H9 (cell line): ENCODE measurements at regions not wholly inside any gene's neighbourhood (a gene's known extent, or its start where the extent isn't known, plus 50 kb on each side); places are given as distances from the start of the nearest gene placed in this dataset.

Experiments
- DNase-seq: peaks from one replicate; pipeline ENCODE4 v3.0.0-alpha.2; 2017
- H2AFZ ChIP-seq: one replicate; pipeline ENCODE4 v1.6.1; 2013; ENCODE audit warnings: mild to moderate bottlenecking, low read length, control low read depth, moderate library complexity
- H2AK5ac ChIP-seq: 2 replicates; pipeline ENCODE4 v1.6.1; 2013; ENCODE audit warnings: low read length, control low read depth, mixed read lengths; ENCODE audit not compliant: insufficient read length
- H2BK120ac ChIP-seq: one replicate; pipeline ENCODE4 v1.6.1; 2013; ENCODE audit warnings: low read depth, mild to moderate bottlenecking, low read length, control low read depth, inconsistent platforms; ENCODE audit not compliant: poor library complexity, severe bottlenecking
- H2BK12ac ChIP-seq: 2 replicates; pipeline ENCODE4 v1.6.1; 2013; ENCODE audit warnings: low read length, control low read depth, mixed read lengths, low read depth; ENCODE audit not compliant: insufficient read length
- H2BK15ac ChIP-seq: 2 replicates; pipeline ENCODE4 v1.6.1; 2013; ENCODE audit warnings: low read depth, low read length, control low read depth
- H2BK20ac ChIP-seq: one replicate; pipeline ENCODE4 v1.6.1; 2013; ENCODE audit warnings: low read depth, mild to moderate bottlenecking, low read length, control low read depth, inconsistent platforms; ENCODE audit not compliant: poor library complexity, severe bottlenecking
- H2BK5ac ChIP-seq: 2 replicates; pipeline ENCODE4 v1.6.1; 2013; ENCODE audit warnings: low read length, control low read depth, mixed read lengths; ENCODE audit not compliant: insufficient read length
- H3K14ac ChIP-seq: 2 replicates; pipeline ENCODE4 v1.6.1; 2013; ENCODE audit warnings: low read length, control low read depth; ENCODE audit not compliant: insufficient read depth
- H3K18ac ChIP-seq: 2 replicates; pipeline ENCODE4 v1.6.1; 2013; ENCODE audit warnings: low read depth, mild to moderate bottlenecking, mixed read lengths, low read length, control low read depth; ENCODE audit not compliant: insufficient read length
- H3K23ac ChIP-seq: 2 replicates; pipeline ENCODE4 v1.6.1; 2013; ENCODE audit warnings: low read length, control low read depth, mixed read lengths, low read depth; ENCODE audit not compliant: insufficient read length
- H3K23me2 ChIP-seq: 2 replicates; pipeline ENCODE4 v1.6.1; 2013; ENCODE audit warnings: low read depth, mild to moderate bottlenecking, mixed read lengths, low read length, control low read depth; ENCODE audit not compliant: insufficient read length, poor library complexity, severe bottlenecking
- H3K27ac ChIP-seq: 2 replicates; pipeline ENCODE4 v1.5.1; 2013; ENCODE audit warnings: low read length, control low read depth, mixed read lengths, low read depth; ENCODE audit not compliant: insufficient read length
- H3K27me3 ChIP-seq: 2 replicates; pipeline ENCODE4 v1.6.1; 2013; ENCODE audit warnings: low read length, control low read depth, inconsistent platforms; ENCODE audit not compliant: insufficient read depth
- H3K4ac ChIP-seq: 2 replicates; pipeline ENCODE4 v1.6.1; 2013; ENCODE audit warnings: low read depth, mild to moderate bottlenecking, control low read depth, inconsistent platforms, low read length, moderate library complexity
- H3K4me1 ChIP-seq: 2 replicates; pipeline ENCODE4 v1.6.1; 2013; ENCODE audit warnings: low read length, control low read depth, inconsistent platforms; ENCODE audit not compliant: insufficient read depth
- H3K4me2 ChIP-seq: 2 replicates; pipeline ENCODE4 v1.6.1; 2013; ENCODE audit warnings: low read length, control low read depth, mixed read lengths; ENCODE audit not compliant: insufficient read length, insufficient read depth
- H3K56ac ChIP-seq: 2 replicates; pipeline ENCODE4 v1.6.1; 2013; ENCODE audit warnings: low read depth, mild to moderate bottlenecking, mixed read lengths, low read length, control low read depth; ENCODE audit not compliant: insufficient read length
- H3K79me1 ChIP-seq: 2 replicates; pipeline ENCODE4 v1.6.1; 2013; ENCODE audit warnings: low read depth, mild to moderate bottlenecking, moderate library complexity, low read length, control low read depth, inconsistent platforms; ENCODE audit not compliant: insufficient read depth, poor library complexity, severe bottlenecking
- H3K79me2 ChIP-seq: 2 replicates; pipeline ENCODE4 v1.6.1; 2013; ENCODE audit warnings: low read length, control low read depth, inconsistent platforms; ENCODE audit not compliant: insufficient read depth
- H3K9ac ChIP-seq: 2 replicates; pipeline ENCODE4 v1.6.1; 2013; ENCODE audit warnings: low read length, control low read depth, mixed read lengths; ENCODE audit not compliant: insufficient read length; ENCODE audit errors: extremely low read depth
- H3K9me3 ChIP-seq: one replicate; pipeline ENCODE4 v1.6.1; 2013; ENCODE audit warnings: low read depth, low read length, inconsistent platforms; ENCODE audit not compliant: control insufficient read depth
- H3T11ph ChIP-seq: one replicate; pipeline ENCODE4 v1.6.1; 2013; ENCODE audit warnings: mild to moderate bottlenecking, low read length, control low read depth, inconsistent platforms
- H4K20me1 ChIP-seq: one replicate; pipeline ENCODE4 v1.6.1; 2013; ENCODE audit not compliant: control insufficient read depth, insufficient read length, insufficient read depth
- H4K5ac ChIP-seq: 2 replicates; pipeline ENCODE4 v1.6.1; 2013; ENCODE audit warnings: low read depth, mild to moderate bottlenecking, mixed read lengths, low read length, control low read depth; ENCODE audit not compliant: insufficient read length
- H4K8ac ChIP-seq: replicated peaks from 2 replicates; pipeline ENCODE4 v1.6.1; 2013; ENCODE audit warnings: low read length, control low read depth, mixed read lengths, low read depth; ENCODE audit not compliant: insufficient read length
- H4K91ac ChIP-seq: 2 replicates; pipeline ENCODE4 v1.6.1; 2013; ENCODE audit warnings: low read depth, mild to moderate bottlenecking, moderate library complexity, mixed read lengths, low read length, control low read depth; ENCODE audit not compliant: insufficient read length
- H3K27ac Mint-ChIP-seq, 3 experiments: 2 replicates in 2 of 3; 3 replicates in 1 of 3; pipeline ENCODE4 v1.8.0; 2020 to 2021; ENCODE audit warnings: mixed read lengths in 3 of 3, mild to moderate bottlenecking in 1 of 3, moderate library complexity in 1 of 3
- H3K27me3 Mint-ChIP-seq: 2 replicates; pipeline ENCODE4 v1.8.0; 2021; ENCODE audit warnings: low read depth, mild to moderate bottlenecking, moderate library complexity, mixed read lengths
- H3K36me3 Mint-ChIP-seq, 3 experiments: 2 replicates in 2 of 3; 3 replicates in 1 of 3; pipeline ENCODE4 v1.8.0; 2020 to 2021; ENCODE audit warnings: low read depth in 3 of 3, mixed read lengths in 3 of 3; ENCODE audit not compliant: insufficient read depth in 1 of 3
- H3K4me1 Mint-ChIP-seq, 2 experiments: 2 replicates each; pipeline ENCODE4 v1.8.0; 2020; ENCODE audit warnings: mixed read lengths in 2 of 2
- H3K4me3 Mint-ChIP-seq, 2 experiments: 2 replicates in 1 of 2; 3 replicates in 1 of 2; pipeline ENCODE4 v1.8.0; 2020 to 2021; ENCODE audit warnings: mild to moderate bottlenecking in 2 of 2, mixed read lengths in 2 of 2, moderate library complexity in 1 of 2
- H3K9me3 Mint-ChIP-seq, 2 experiments: 2 replicates in 1 of 2; 3 replicates in 1 of 2; pipeline ENCODE4 v1.8.0; 2020; ENCODE audit warnings: mild to moderate bottlenecking in 2 of 2, mixed read lengths in 2 of 2, moderate library complexity in 1 of 2
- WGBS: extraction: QIAGEN DNeasy Blood & Tissue Kit; methylation state at CpG from one replicate; pipeline ENCODE4 v1.1.7; 2013; ENCODE audit warnings: missing lambda C conversion rate, low lambda C conversion rate, mixed read lengths; ENCODE audit not compliant: insufficient read length; ENCODE audit errors: extremely low coverage; 5-methylcytosine and 5-hydroxymethylcytosine counted together
- TF ChIP-seq, protein P1 (sequence below): fragments of 200-600 bp; sonication (generic); conservative IDR thresholded peaks from 3 replicates; pipeline ENCODE4 v1.8.0; 2021; ENCODE audit warnings: antibody characterized with exemption, mild to moderate bottlenecking

DNA sequence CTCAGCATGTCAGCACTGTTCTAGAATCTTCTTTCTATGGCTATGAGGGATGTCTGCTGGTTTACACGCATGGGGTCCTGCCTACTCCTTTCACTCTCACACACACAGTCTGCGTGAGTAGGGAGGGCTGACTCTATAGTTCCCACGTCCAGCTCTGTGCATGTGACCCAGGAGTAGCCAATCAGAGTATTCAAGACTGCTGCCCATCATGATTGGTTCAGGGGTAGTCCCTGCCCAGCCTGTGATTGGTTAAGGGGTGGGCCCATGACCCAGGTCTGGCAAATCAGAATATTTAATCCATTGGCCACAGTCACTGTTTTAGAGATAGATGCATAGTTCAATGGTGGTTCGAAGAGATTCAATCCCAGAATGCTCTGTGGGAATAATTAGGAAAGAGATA, 151.3 kb upstream of the IRX3 start:
- H3K23ac ChIP-seq, result no peak overlapping the region
- H2BK20ac ChIP-seq, result no peak overlapping the region
- H3K9me3 Mint-ChIP-seq, result peaks cover 0 to 4% of the 10 kb centered on the region in 2 experiments; a peak in 2 of 5 replicates
- no peak overlapping the region for H3K4ac ChIP-seq
- H2BK12ac ChIP-seq, result no peak overlapping the region
- H3K14ac ChIP-seq, result no peak overlapping the region
- no peak overlapping the region for H2BK15ac ChIP-seq
- H2BK120ac ChIP-seq, result no peak overlapping the region
- no peak overlapping the region for H2AK5ac ChIP-seq
- no peak overlapping the region for H3K27ac ChIP-seq
- H3K27me3 Mint-ChIP-seq, result peaks cover 58% of the 10 kb centered on the region
- no peak overlapping the region for H3K9ac ChIP-seq
- H3K9me3 ChIP-seq, result no peaks in the 10 kb centered on the region
- H2BK5ac ChIP-seq, result no peak overlapping the region
- H3T11ph ChIP-seq, result no peak overlapping the region
- H3K27me3 ChIP-seq, result no peaks in the 10 kb centered on the region
- H3K23me2 ChIP-seq, result no peaks in the 10 kb centered on the region
- H3K4me1 Mint-ChIP-seq, result no peaks in the 10 kb centered on the region
- no peak overlapping the region for H4K8ac ChIP-seq
- H3K79me2 ChIP-seq, result no peaks in the 10 kb centered on the region
- TF ChIP-seq, protein P1, sequence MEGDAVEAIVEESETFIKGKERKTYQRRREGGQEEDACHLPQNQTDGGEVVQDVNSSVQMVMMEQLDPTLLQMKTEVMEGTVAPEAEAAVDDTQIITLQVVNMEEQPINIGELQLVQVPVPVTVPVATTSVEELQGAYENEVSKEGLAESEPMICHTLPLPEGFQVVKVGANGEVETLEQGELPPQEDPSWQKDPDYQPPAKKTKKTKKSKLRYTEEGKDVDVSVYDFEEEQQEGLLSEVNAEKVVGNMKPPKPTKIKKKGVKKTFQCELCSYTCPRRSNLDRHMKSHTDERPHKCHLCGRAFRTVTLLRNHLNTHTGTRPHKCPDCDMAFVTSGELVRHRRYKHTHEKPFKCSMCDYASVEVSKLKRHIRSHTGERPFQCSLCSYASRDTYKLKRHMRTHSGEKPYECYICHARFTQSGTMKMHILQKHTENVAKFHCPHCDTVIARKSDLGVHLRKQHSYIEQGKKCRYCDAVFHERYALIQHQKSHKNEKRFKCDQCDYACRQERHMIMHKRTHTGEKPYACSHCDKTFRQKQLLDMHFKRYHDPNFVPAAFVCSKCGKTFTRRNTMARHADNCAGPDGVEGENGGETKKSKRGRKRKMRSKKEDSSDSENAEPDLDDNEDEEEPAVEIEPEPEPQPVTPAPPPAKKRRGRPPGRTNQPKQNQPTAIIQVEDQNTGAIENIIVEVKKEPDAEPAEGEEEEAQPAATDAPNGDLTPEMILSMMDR, result no peak
- no peak overlapping the region for H3K4me3 Mint-ChIP-seq
- no peak overlapping the region for H3K18ac ChIP-seq
- DNase-seq, result no peak
- H3K4me1 ChIP-seq, result no peaks in the 10 kb centered on the region
- no peak overlapping the region for H4K5ac ChIP-seq
- no peaks in the 10 kb centered on the region; a peak in 1 of 7 replicates for H3K36me3 Mint-ChIP-seq
- H4K20me1 ChIP-seq, result no peaks in the 10 kb centered on the region
- no peaks in the 10 kb centered on the region for H3K79me1 ChIP-seq
- H3K4me2 ChIP-seq, result no peak overlapping the region
- no peak overlapping the region for H4K91ac ChIP-seq
- no peak overlapping the region for H3K27ac Mint-ChIP-seq
- no peak overlapping the region for H3K56ac ChIP-seq
- WGBS, result no CpG with 5 or more reads among the region's 4 CpGs
- H2AFZ ChIP-seq, result no peak overlapping the region
